HepG2 (cell line): ENCODE measurements at regions not wholly inside any gene's neighbourhood (a gene's known extent, or its start where the extent isn't known, plus 50 kb on each side); places are given as distances from the start of the nearest gene placed in this dataset.

Experiments used
- ATAC-seq: fragments of 200-7000 bp; cut with Tn5 transposase; 3 replicates; pipeline ENCODE4 v1.9.1; 2020; ENCODE audit warnings: mild to moderate bottlenecking, moderate library complexity
- BruUV-seq: library from RNA; stranded (reverse); fragments of 400-500 nt; replicated peaks from 2 replicates; lab custom pipeline; 2021; lab: Mats Ljungman, UMichigan
- CTCF ChIA-PET: fragments of 300-600 bp; formaldehyde crosslinking; extraction: SDS; loops from one replicate; lab custom pipeline; 2021; ENCODE audit warnings: low total read pairs, inconsistent platforms, low intra/inter-chr PET ratio; lab: Yijun Ruan, JAX
- POLR2A ChIA-PET: fragments of 350-600 bp; sonication (Branson Sonifier 250); formaldehyde crosslinking; loops from one replicate; lab custom pipeline; 2020; ENCODE audit warnings: antibody characterized with exemption, inconsistent platforms; lab: Yijun Ruan, JAX
- DNase-seq: peaks from one replicate; pipeline ENCODE4 v3.0.0-alpha.2; 2015; ENCODE audit warnings: low spot score
- FAIRE-seq: peaks from 3 replicates; lab custom pipeline; 2011; peaks lifted over from hg19 to GRCh38; lab: Jason Lieb, UNC
- H2AFZ ChIP-seq: one replicate; pipeline ENCODE4 v1.6.1; 2011; ENCODE audit warnings: low read length, inconsistent platforms
- H3K27ac ChIP-seq: fragments of 300-600 bp; 3 replicates; pipeline ENCODE4 v1.8.0; 2011; ENCODE audit warnings: mixed run types, mild to moderate bottlenecking, mixed read lengths, low read length, inconsistent platforms; ENCODE audit not compliant: insufficient read depth; ENCODE audit errors: extremely low read length
- H3K27me3 ChIP-seq, 2 experiments: fragments of 200-600 bp in 1 of 2; 2 replicates in 1 of 2; 3 replicates in 1 of 2; pipeline versions ENCODE4 v1.6.0 to v1.8.0; 2011; ENCODE audit warnings: low read length in 2 of 2, mild to moderate bottlenecking in 2 of 2, moderate library complexity in 2 of 2, inconsistent platforms in 1 of 2; ENCODE audit not compliant: insufficient read depth in 2 of 2, control insufficient read depth in 1 of 2
- H3K36me3 ChIP-seq, 2 experiments: fragments of 200-600 bp in 1 of 2; replicated peaks in 1 of 2; 2 replicates in 1 of 2; 3 replicates in 1 of 2; pipeline versions ENCODE4 v1.5.1 to v1.8.0; 2011; ENCODE audit warnings: low read length in 2 of 2, inconsistent platforms in 1 of 2; ENCODE audit not compliant: insufficient read depth in 2 of 2, control insufficient read depth in 1 of 2
- H3K4me1 ChIP-seq: 2 replicates; pipeline ENCODE4 v1.5.1; 2012; ENCODE audit warnings: low read length, inconsistent platforms; ENCODE audit not compliant: insufficient read depth
- H3K4me2 ChIP-seq: 2 replicates; pipeline ENCODE4 v1.6.0; 2011; ENCODE audit warnings: low read depth, low read length, inconsistent platforms
- H3K4me3 ChIP-seq, 3 experiments: fragments of 200-600 bp in 1 of 3; sonication (generic), shearing (Covaris generic) in 1 of 3; replicated peaks in 1 of 3; 2 replicates each; pipeline ENCODE4 v1.5.1; 2011 to 2016; ENCODE audit warnings: low read length in 3 of 3, inconsistent platforms in 2 of 3, low read depth in 2 of 3, mild to moderate bottlenecking in 2 of 3, control low read depth in 1 of 3, mixed read lengths in 1 of 3; ENCODE audit not compliant: insufficient read depth in 1 of 3
- H3K79me2 ChIP-seq: one replicate; pipeline ENCODE4 v1.6.1; 2011; ENCODE audit warnings: low read length, inconsistent platforms; ENCODE audit not compliant: insufficient read depth
- H3K9ac ChIP-seq: 2 replicates; pipeline ENCODE4 v1.6.0; 2011; ENCODE audit warnings: mild to moderate bottlenecking, low read depth, low read length, inconsistent platforms; ENCODE audit not compliant: insufficient read depth
- H3K9me3 ChIP-seq: 2 replicates; pipeline ENCODE4 v1.5.1; 2012; ENCODE audit warnings: mild to moderate bottlenecking, low read length
- H4K20me1 ChIP-seq: 2 replicates; pipeline ENCODE4 v1.6.0; 2011; ENCODE audit warnings: inconsistent platforms, mild to moderate bottlenecking, low read length, moderate library complexity; ENCODE audit not compliant: insufficient read depth
- GPBP1L1 ChIP-seq: sonication (generic); formaldehyde crosslinking; IDR thresholded peaks from 2 replicates; pipeline ENCODE4 v1.5.0; 2020; ENCODE audit warnings: mild to moderate bottlenecking, missing genetic modification reagents
- HNF4G ChIP-seq, 2 experiments: sonication (generic) in 1 of 2; formaldehyde crosslinking in 1 of 2; IDR thresholded peaks; 2 replicates each; pipeline versions ENCODE4 v1.4.0 to v1.6.1; 2011 to 2020; ENCODE audit warnings: borderline replicate concordance in 2 of 2, low read depth in 2 of 2, mild to moderate bottlenecking in 2 of 2, low read length in 1 of 2, missing genetic modification reagents in 1 of 2, moderate library complexity in 1 of 2
- HNRNPLL ChIP-seq: fragments of 200-400 bp; formaldehyde crosslinking; IDR thresholded peaks from 2 replicates; pipeline ENCODE4 v1.6.1; 2017; ENCODE audit warnings: mild to moderate bottlenecking, low read depth, low read length; ENCODE audit not compliant: poor library complexity, severe bottlenecking
- PAXIP1 ChIP-seq: sonication (generic); formaldehyde crosslinking; conservative IDR thresholded peaks from 2 replicates; pipeline ENCODE4 v1.4.0; 2020; ENCODE audit warnings: mild to moderate bottlenecking, missing genetic modification reagents, moderate library complexity
- POGK ChIP-seq: sonication (generic); formaldehyde crosslinking; conservative IDR thresholded peaks from 2 replicates; pipeline ENCODE4 v1.8.0; 2022; ENCODE audit warnings: mild to moderate bottlenecking, moderate library complexity, missing genetic modification reagents
- PREB ChIP-seq: sonication (generic); formaldehyde crosslinking; IDR thresholded peaks from 2 replicates; pipeline ENCODE4 v1.4.0; 2020; ENCODE audit warnings: missing genetic modification reagents
- RBM22 ChIP-seq: fragments of 200-400 bp; formaldehyde crosslinking; optimal IDR thresholded peaks from 2 replicates; pipeline ENCODE3; 2017; ENCODE audit warnings: mild to moderate bottlenecking, low read length, moderate library complexity
- REL ChIP-seq: sonication (generic); formaldehyde crosslinking; conservative IDR thresholded peaks from 2 replicates; pipeline ENCODE4 v1.8.0; 2022; ENCODE audit warnings: mild to moderate bottlenecking, missing genetic modification reagents, moderate library complexity
- TERF1 ChIP-seq: sonication (generic); formaldehyde crosslinking; IDR thresholded peaks from 2 replicates; pipeline ENCODE4 v1.8.0; 2022; ENCODE audit warnings: mild to moderate bottlenecking, missing genetic modification reagents, moderate library complexity
- ZNF282 ChIP-seq: fragments of 450-650 bp; IDR thresholded peaks from 2 replicates; pipeline ENCODE4 v1.6.1; 2018; ENCODE audit not compliant: partially characterized antibody
- ZNF430 ChIP-seq: sonication (generic); formaldehyde crosslinking; IDR thresholded peaks from 2 replicates; pipeline ENCODE4 v1.9.0; 2021; ENCODE audit warnings: mild to moderate bottlenecking, missing genetic modification reagents
- ZNF720 ChIP-seq: sonication (generic); formaldehyde crosslinking; IDR thresholded peaks from 2 replicates; pipeline ENCODE4 v1.4.0; 2020; ENCODE audit warnings: missing genetic modification reagents
- WGBS: methylation state at CpG from one replicate; pipeline ENCODE4 v1.1.6; 2017; ENCODE audit warnings: low lambda C conversion rate; 5-methylcytosine and 5-hydroxymethylcytosine counted together
- in situ Hi-C: cut with HindIII; loops from 2 replicates; pipeline ENCODE4 v1.10.0; 2017; ENCODE audit warnings: low pct_unique_long_range_greater_than_20kb; ENCODE audit not compliant: extremely low pct_ligation_motif_present
- intact Hi-C: fragments of 100-400 bp; cut with micrococcal nuclease; formaldehyde crosslinking; loops from one replicate; pipeline ENCODE4 v1.10.0; 2022; ENCODE audit not compliant: unreplicated experiment

- ATAC-seq (no peak), FAIRE-seq (no peak), DNase-seq (no peak)
- H3K36me3 ChIP-seq, result no peaks in the 10 kb centered on the region
- no peak overlapping the region for H3K9ac ChIP-seq
- H2AFZ ChIP-seq, result no peak overlapping the region
- no peaks in the 10 kb centered on the region for H3K79me2 ChIP-seq
- WGBS, result 30% methylated on average over 5 of the region's 5 CpGs
- in situ Hi-C loops, result no loop called here
- ChIA-PET CTCF (no interaction called here), POLR2A (no interaction called here)
- no peak overlapping the region for H3K27ac ChIP-seq
- intact Hi-C loops, result no loop called here
- no TSS peak for BruUV-seq
- no peaks in the 10 kb centered on the region for H3K9me3 ChIP-seq
- no peak overlapping the region for H3K4me2 ChIP-seq
- no peaks in the 10 kb centered on the region for H4K20me1 ChIP-seq
- H3K4me3 ChIP-seq, result no peak overlapping the region
- no peaks in the 10 kb centered on the region for H3K4me1 ChIP-seq
- peaks cover 1 to 10% of the 10 kb centered on the region in 2 experiments; a peak in 3 of 5 replicates for H3K27me3 ChIP-seq
- TF ChIP-seq PREB (CRISPR knock-in tag) (no peak), PAXIP1 (CRISPR knock-in tag) (no peak), ZNF720 (no peak), ZNF282 (no peak), HNRNPLL (no peak), POGK (CRISPR knock-in tag) (no peak), ZNF430 (no peak), TERF1 (no peak), GPBP1L1 (no peak), RBM22 (no peak), REL (CRISPR knock-in tag) (no peak), HNF4G (IDR thresholded peaks at IDR 0.05; ENCODE audit: borderline replicate concordance, low read depth, low read length) (no peak), HNF4G (CRISPR knock-in tag; IDR thresholded peaks at IDR 0.05; ENCODE audit: borderline replicate concordance, low read depth) (no peak)
Measured at GRCh38 chr5:73378070-73378469, 70.5 kb downstream of the FOXD1 start.
